ENCODE measurements at regions not wholly inside any gene's neighbourhood (a gene's known extent, or its start where the extent isn't known, plus 50 kb on each side); places are given as distances from the start of the nearest gene placed in this dataset.

DNA sequence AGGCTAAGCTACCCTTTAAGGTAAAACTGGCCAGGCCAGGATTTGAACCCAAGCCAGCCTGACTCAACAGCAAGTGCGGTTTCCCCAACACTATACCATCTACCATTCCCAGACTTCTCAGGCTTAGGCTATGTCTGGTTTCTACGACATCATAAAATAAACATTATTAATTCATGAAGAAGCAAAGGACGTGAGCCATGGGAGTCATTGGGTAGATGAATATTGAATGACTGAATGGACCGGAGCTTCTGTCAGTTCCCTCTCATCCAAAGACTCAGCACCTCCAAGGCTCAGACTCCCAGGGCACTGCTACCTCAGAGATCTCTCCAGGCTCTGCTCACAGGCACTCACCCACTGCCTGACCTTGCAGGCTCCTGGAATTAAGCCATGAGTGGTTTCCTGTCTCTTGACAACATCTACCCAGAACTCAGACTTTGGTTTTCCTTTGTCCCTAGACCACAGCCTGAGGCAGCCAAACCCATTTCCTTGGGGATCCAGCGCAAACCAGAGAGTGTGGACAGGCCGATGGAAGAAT, 64.6 kb upstream of the STEAP1B start:
- Histone ChIP-seq H3K4me3 (peak overlapping the region in 5 of 12 donors; percentile 44 to 56 (median 50)), H3K36me3 (no peaks in the 10 kb centered on the region), H3K4me1 (peaks cover 7 to 75% (median 50%) of the 10 kb centered on the region in 12 donors), H3K27me3 (peaks cover 0 to 4% (median 0%) of the 10 kb centered on the region in 9 donors), H3K27ac (peak overlapping the region; percentile 39 to 81 (median 71)), H3K9me3 (no peaks in the 10 kb centered on the region)
- DNase-seq (peak; percentile 60 to 76 (median 67)), ATAC-seq (peak; percentile 20 to 65 (median 54))
- intact Hi-C loops (cut with DNase I) = loop anchor here in 8 of 10 donors (2.0 to 10.0 kb wide), 8 partner anchors 18 to 493 kb away; partner anchors contain the start of gene IL6 (in 3 of the 8)
- 49 to 65% (median 52%) methylated on average over 6 of the region's 6 CpGs for WGBS, 4 donors
- no peak for TF ChIP-seq POLR2A (IDR thresholded peaks at IDR 0.05)
- TF ChIP-seq, protein P1, sequence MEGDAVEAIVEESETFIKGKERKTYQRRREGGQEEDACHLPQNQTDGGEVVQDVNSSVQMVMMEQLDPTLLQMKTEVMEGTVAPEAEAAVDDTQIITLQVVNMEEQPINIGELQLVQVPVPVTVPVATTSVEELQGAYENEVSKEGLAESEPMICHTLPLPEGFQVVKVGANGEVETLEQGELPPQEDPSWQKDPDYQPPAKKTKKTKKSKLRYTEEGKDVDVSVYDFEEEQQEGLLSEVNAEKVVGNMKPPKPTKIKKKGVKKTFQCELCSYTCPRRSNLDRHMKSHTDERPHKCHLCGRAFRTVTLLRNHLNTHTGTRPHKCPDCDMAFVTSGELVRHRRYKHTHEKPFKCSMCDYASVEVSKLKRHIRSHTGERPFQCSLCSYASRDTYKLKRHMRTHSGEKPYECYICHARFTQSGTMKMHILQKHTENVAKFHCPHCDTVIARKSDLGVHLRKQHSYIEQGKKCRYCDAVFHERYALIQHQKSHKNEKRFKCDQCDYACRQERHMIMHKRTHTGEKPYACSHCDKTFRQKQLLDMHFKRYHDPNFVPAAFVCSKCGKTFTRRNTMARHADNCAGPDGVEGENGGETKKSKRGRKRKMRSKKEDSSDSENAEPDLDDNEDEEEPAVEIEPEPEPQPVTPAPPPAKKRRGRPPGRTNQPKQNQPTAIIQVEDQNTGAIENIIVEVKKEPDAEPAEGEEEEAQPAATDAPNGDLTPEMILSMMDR (IDR thresholded peaks at IDR 0.05) = no peak

DNA sequence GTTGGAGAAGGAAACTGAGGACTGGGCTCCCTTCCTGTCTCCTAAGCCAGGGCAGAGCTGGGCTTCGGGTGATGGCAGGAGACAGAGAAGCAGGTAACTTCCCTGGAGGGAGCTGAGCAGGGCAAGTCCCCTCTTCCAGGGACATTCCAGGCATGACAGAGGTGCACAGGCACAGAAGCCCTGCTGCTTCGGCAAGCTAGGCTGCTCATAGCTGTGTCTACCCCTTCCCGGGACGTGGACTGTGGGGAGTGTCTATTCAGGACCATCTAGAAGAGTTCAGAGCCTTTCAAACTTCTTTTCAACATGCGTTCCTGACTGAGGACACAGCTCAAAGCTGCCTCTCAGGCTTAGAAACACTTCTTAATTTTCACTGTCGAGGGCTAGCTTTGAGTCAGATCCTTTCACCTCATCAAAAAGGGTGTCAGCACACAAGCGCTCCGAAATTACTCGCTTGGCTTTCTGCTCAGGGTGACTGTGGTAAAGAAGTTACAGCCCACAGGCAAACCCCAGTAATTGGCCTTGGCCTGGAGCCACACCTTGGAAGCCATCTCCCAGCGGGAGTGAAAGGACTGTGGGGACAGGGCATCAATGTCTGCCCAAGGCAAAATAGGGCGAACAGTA, 63.7 kb upstream of the STEAP1B start:
- peaks cover 7 to 67% (median 50%) of the 10 kb centered on the region in 12 donors for H3K4me1 ChIP-seq
- WGBS, 4 donors = 38 to 45% (median 42%) methylated on average over 10 to 11 of the region's 11 CpGs
- TF ChIP-seq, protein P1 (IDR thresholded peaks at IDR 0.05) = no peak
- no peak for TF ChIP-seq POLR2A (IDR thresholded peaks at IDR 0.05)
- intact Hi-C loops (cut with DNase I) = loop anchor here in 8 of 10 donors (2.0 to 10.0 kb wide), 9 partner anchors 19 to 494 kb away; partner anchors contain the start of gene IL6 (in 4 of the 8)
- peak overlapping the region in 11 of 12 donors; percentile 22 to 56 (median 49) for H3K4me3 ChIP-seq
- H3K9me3 ChIP-seq = no peaks in the 10 kb centered on the region
- DNase-seq = peak in 1 of 5 donors; percentile 36
- H3K27me3 ChIP-seq = peaks cover 0 to 4% (median 0%) of the 10 kb centered on the region in 9 donors
- peak in 3 of 4 donors; percentile 7 to 29 (median 22) for ATAC-seq
- H3K27ac ChIP-seq = peak overlapping the region; percentile 39 to 83 (median 75)
- H3K36me3 ChIP-seq = no peaks in the 10 kb centered on the region

DNA sequence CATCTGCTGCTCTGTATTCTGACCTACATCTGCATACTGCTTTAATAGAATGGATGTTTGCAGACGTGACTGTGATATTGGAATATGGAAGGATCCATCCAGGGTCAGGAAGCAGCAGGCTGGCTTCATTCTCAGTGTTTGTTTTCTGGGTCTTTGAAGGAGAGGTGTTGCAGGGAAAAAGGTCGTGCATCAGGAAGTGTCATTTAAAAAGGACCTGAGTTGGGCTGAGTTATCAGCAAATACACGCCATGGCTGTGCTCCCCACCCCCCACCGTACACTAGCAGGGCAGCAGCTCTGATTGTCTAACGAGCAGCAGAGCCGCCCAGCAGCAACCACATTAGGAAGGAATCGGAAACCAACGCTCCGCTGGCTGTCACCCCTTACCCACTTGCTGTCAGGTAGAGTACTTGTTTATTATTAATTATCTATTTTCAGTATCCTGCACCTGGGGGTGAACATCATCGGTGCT, 63.1 kb upstream of the STEAP1B start:
- peak in 4 of 5 donors; percentile 34 to 65 (median 44) for DNase-seq
- Histone ChIP-seq H3K36me3 (no peaks in the 10 kb centered on the region), H3K4me1 (peaks cover 7 to 67% (median 50%) of the 10 kb centered on the region in 12 donors), H3K9me3 (no peaks in the 10 kb centered on the region), H3K27ac (peak overlapping the region; percentile 39 to 83 (median 75)), H3K4me3 (peak overlapping the region in 11 of 12 donors; percentile 22 to 56 (median 49)), H3K27me3 (peaks cover 0 to 4% (median 0%) of the 10 kb centered on the region in 9 donors)
- ATAC-seq = peak in 2 of 4 donors; percentile 29 to 44
- TF ChIP-seq, protein P1 (IDR thresholded peaks at IDR 0.05) = no peak
- no peak for TF ChIP-seq POLR2A (IDR thresholded peaks at IDR 0.05)
- WGBS, 4 donors = 15 to 24% (median 16%) methylated on average over 3 to 10 of the region's 10 CpGs
- intact Hi-C loops (cut with DNase I) = loop anchor here in 8 of 10 donors (2.0 to 10.0 kb wide), 8 partner anchors 26 to 494 kb away; partner anchors contain the start of gene IL6 (in 3 of the 8)
